RPMI7951 (cell line): ENCODE measurements at regions not wholly inside any gene's neighbourhood (a gene's known extent, or its start where the extent isn't known, plus 50 kb on each side); places are given as distances from the start of the nearest gene placed in this dataset.

Source experiments
- DNase-seq: peaks from one replicate; pipeline ENCODE4 v3.0.0-alpha.2; 2012; ENCODE audit warnings: low read depth

DNA sequence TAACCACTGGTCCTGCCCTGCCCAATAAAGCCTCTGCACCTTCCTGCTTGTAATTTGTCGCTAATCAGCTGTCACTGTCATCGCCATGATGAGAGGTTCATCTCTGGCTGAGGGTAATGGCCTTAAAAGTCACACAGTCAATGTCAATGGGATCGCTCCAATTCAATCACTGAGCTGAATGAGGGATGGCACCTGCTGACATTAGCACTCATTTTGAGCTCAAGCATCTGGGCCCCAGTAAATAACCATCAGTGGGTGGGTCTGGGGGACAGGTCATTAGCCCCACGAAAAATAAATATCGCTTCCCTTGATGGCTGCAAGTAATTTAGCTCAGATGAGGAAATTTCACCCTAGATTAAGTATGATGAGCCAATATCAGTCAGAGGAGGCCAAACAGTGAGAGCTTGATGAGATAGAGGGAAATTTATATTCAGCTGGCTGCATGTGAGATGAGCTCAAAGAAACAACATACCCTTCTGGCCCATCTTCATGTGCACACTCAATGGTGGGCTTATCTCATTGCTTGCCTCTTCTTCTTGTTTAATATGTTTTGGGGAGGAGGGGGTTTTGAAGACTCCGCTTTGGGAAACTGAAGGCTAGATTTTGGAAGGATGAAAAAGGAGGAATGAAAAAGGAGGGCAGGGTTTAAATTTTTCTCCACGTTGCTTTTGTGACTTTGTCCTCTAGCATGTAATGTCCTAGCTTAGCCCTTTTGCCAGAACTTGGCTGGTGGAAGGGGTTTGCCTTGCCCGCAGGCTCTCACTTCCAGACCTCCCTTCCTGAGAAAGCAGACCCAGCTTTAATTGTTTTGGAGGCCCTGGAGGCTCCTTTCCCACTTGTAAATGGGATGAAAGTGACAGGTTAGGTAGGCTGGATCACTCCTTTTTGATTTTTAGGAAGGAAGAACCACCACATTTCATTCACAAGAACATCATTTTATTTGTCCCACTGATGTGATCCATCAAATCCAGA lies 84.8 kb upstream of the PAQR3 start:
- DNase-seq = no peak

DNA sequence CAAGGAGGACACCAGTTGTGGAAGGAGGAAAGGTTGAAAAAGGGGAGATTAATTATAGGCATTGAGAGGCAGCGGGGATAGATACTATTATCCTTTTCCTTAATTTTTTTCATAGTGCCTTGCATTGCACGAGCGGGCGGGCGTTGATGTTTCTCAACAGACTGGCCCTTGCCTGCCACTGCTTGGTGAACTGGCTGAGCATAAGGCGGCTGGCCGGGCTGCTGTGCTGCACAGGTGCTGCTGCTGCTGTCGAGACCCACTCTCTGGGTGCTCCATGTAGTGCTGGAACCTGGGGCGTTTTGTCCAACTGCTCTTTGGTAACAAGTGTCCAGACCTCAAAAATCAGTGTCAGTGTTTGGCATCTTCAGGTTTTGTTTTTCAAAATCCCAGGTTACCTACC lies 83.3 kb upstream of the PAQR3 start:
- DNase-seq = no peak

DNA sequence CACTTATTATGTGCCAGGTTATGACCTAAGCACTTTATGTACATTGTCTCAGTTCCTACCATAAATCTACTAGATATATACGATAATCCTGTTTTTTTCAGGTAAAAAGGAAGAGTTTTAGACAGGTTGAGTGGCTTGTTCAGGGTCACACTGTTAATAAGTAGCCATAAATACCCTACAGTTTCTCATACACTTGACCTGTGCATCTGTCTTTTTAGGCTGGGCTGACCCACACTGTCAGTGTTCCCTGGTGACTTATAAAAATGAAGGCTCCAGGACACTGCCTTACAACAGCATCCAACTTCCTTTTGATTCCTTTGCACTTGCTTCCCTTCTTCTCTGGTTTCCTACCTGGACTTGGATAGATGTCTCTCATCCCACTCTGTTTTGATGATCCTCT lies 78.2 kb upstream of the PAQR3 start:
- DNase-seq = no peak

DNA sequence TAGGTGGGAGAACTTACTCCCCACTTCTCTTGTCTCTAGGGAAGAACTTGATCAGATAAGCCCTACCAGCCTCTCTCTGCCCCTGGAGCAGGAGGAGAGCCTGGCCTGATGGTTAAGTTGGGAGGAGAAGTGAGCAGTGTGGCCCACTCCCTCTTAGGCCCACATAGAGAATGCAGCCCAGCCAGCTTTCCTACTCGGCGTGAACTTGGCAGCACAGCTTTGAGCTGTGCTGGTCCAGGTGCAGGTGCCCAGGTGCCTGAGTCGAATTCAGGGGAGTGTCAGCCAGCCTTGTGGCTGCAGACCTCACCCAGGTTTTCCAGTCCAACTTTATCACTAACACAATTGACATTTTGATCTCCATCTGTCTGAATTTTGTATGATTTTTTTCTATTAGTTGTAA lies 77.6 kb upstream of the PAQR3 start:
- no peak for DNase-seq

DNA sequence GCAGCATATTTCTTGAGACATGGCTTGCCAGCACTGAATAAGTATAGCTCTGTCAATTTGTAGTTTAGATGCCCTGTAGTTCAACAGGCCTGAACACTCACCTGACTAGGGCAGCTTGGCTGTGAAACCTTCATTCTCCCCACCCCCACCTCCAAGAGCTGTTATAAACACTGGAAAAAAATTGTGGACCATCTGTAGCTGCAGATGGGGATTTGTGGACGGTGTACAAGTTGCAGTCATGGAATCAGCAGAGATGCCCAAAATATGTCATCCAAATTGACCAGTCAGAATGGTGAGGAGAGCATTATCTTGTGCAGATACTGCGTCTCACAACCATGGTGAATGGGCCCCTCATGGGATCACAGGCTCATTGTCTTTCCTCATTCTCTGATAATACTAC lies 76.2 kb upstream of the PAQR3 start:
- DNase-seq = no peak

DNA sequence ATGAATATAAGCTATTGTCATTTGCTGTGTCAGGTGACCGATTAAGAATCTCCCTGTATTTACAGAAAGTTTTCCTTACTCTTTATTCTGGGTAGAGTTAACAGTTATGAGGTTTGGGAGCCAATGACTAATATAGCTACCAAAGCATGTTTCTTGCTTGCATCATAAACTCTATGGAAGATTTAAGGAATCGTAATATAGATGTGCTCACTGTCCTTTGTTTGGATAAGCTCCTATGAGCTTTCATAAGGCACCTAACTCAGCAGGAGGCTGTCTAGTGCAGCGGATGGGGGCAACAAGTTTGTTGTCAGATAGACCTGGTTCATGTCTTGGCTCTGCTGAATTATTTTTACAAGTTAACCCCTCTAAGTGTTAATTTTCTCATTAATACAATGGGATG lies 75.0 kb upstream of the PAQR3 start:
- no peak for DNase-seq

DNA sequence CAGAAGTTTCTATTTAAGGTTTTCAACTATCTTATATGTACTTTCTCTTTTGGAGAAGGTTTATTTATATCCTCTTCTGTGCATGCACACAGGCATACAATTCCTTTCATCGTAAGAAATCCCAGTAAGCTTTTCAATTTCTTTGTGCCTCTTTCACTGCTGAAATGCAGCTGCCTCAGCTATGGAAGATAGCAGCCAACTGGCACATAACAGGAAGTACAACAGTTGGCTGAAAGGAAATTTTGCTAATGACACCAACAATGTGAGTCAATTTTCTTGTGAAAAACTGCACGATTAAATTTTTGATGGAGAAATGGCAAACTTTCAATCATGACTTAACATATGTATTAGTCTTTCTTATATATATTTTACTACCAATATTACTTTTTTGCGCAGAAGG lies 74.5 kb upstream of the PAQR3 start:
- no peak for DNase-seq

DNA sequence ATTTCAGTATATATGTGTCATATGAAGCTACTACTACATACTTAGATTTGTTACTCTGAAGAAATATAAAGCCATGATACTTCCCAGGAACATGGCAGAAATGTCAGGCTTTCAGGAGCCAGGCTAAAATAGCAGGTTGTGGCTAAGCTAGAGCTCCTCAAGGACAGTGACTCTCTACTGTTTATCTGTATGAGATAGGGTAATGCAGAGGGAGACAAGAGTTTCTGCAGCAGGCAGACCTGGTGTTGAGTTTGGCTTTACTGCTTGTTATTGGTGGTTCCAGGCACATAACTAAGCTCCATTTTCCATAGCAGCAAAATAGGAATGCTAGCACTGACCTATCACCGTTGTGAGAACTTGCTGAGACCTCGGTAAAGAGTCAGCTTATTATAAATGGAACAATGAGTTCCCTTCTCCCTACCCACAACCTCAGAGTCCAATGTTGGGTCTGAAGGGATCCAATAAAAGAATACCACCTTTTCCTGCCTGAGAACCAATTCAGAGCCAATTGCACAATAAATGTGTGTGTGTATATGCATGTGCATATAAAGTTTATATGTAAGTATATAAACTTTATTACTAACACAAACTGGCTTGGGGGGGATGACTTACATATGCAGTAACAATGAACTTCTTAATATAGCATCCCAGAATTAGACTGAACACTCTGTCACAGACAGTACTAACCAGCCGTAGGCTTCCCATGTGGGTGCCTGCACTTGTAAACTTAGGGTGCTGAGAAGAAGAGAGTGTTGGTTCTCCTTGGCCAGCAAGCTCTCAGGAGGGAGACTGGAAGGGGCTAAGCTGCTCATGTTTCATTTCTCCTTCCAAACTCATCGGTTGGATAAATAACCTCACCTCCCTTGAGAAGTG lies 51.9 kb upstream of the PAQR3 start:
- DNase-seq = no peak

DNA sequence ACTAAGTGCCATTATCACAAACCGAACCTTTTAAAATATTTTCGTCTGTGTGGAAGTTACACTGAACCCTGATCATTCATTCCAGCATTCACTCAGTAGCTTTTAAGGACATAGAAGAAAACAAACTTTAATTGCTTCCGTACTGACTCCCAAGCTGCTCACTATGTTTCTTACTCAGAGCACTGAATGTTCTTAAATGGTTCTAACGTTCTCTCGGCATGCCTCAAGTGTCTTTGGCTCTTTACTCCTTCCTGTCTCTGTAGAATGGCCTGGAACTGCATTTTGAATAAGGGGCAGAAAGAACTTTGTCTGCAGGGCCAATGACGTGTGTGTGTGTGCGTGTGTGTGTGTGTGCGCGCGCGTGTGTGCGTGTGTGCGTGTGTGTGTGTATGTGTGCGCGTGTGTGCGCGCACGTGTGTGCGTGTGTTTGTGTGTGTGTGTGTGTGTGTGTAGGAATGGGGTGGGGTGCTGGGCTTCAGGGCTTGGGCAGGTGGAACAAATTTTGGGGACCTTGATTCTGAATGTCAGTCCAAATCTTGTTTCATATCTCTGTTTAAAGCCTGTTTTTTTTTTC lies 50.5 kb upstream of the PAQR3 start:
- no peak for DNase-seq
